Kidney (tissue), 13 donors: ENCODE measurements at regions not wholly inside any gene's neighbourhood (a gene's known extent, or its start where the extent isn't known, plus 50 kb on each side); places are given as distances from the start of the nearest gene placed in this dataset.

Experiments
- DNase-seq, 5 donors: peaks; one replicate each; pipeline ENCODE4 v3.0.0-alpha.2; 2013 to 2020
- FAIRE-seq: peaks from 2 replicates; lab custom pipeline; 2012; peaks lifted over from hg19 to GRCh38; lab: Jason Lieb, UNC
- H3K27ac ChIP-seq, 2 donors: one replicate each; pipeline ENCODE4 v1.7.0; 2013; ENCODE audit warnings: low read depth in 2 of 2, low read length in 2 of 2, inconsistent platforms in 1 of 2
- H3K27me3 ChIP-seq: one replicate; pipeline ENCODE4 v1.7.1; 2013; ENCODE audit warnings: low read length, inconsistent platforms; ENCODE audit not compliant: control insufficient read depth, insufficient read depth
- H3K36me3 ChIP-seq, 3 donors: one replicate each; pipeline versions ENCODE4 v1.7.0 to v1.7.1; 2013; ENCODE audit warnings: low read length in 3 of 3, control low read depth in 1 of 3, inconsistent platforms in 1 of 3; ENCODE audit not compliant: insufficient read depth in 3 of 3, control insufficient read depth in 2 of 3
- H3K4me1 ChIP-seq, 3 donors: one replicate each; pipeline versions ENCODE4 v1.7.0 to v1.7.1; 2013; ENCODE audit warnings: low read length in 3 of 3, inconsistent platforms in 1 of 3, low read depth in 1 of 3; ENCODE audit not compliant: control insufficient read depth in 2 of 3, insufficient read depth in 2 of 3
- H3K4me3 ChIP-seq, 3 donors: one replicate each; pipeline versions ENCODE4 v1.7.0 to v1.8.1; 2013; ENCODE audit warnings: low read length in 3 of 3, control low read depth in 1 of 3, inconsistent platforms in 1 of 3
- H3K9ac ChIP-seq, 3 donors: one replicate each; pipeline versions ENCODE4 v1.7.0 to v1.7.1; 2013; ENCODE audit warnings: low read length in 3 of 3, control low read depth in 1 of 3, inconsistent platforms in 1 of 3
- H3K9me3 ChIP-seq, 3 donors: one replicate each; pipeline versions ENCODE4 v1.7.0 to v1.7.1; 2013; ENCODE audit warnings: low read length in 3 of 3, control low read depth in 1 of 3, inconsistent platforms in 1 of 3; ENCODE audit not compliant: control insufficient read depth in 2 of 3, insufficient read depth in 1 of 3
- intact Hi-C: fragments of 100-400 bp; cut with DNase I; formaldehyde crosslinking; loops from one replicate; pipeline ENCODE4 v1.11.1; 2022
- TF ChIP-seq, protein P1 (sequence below): IDR thresholded peaks from 3 replicates; pipeline ENCODE4 v1.5.1; 2012; ENCODE audit warnings: mild to moderate bottlenecking, moderate library complexity, borderline replicate concordance; ENCODE audit not compliant: insufficient read depth; ENCODE audit errors: extremely low read depth
- donor health status: control.
- donor health status: control.
- donor health status: control.
- donor health status: control.
- donor health status: control.
- donor health status: DM: yes; HTN: yes; CAD: no.
- donor health status: Normal renal cell carcinoma (clear cell type).

DNA sequence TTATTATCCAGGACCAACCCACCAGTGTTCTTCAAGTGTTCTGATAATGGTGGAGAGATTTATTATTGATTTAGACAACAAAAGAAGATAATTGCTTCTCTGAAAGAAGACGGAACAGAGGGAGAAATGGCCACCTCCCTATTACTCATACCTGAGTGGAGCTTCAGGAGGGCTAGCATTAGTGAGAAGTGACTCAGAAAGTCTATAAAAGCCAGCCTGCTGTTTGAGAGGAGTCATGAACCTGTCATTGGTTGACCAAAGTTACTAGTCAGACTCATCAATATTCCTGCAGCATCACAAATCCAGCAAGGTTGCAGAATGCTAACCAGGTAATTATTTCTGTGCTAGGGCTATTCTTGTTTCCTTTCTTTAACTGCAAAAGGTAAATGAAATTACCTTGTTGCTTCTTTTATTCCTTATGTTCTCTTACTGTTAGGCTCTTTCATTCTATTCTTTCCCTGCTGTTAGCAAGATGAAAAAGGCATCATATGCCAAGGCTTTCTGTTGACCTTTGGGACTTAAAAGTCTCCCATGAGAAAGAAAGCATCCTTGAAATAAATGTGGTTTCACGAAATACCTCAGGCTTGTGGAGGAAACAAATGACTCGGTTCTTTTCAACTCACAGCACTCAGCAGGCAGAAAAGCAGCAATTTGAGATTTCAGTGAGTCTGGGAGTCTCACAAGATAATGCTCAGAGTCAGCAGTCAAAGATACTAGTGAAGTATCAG is 256.4 kb upstream of the PHYHIPL start:
- Histone ChIP-seq H3K36me3 (no peaks in the 10 kb centered on the region), H3K4me3 (no peak overlapping the region), H3K9me3 (no peaks in the 10 kb centered on the region), H3K27ac (no peak overlapping the region), H3K27me3 (no peaks in the 10 kb centered on the region), H3K9ac (no peak overlapping the region), H3K4me1 (no peaks in the 10 kb centered on the region)
- no peak for DNase-seq
- no peak for FAIRE-seq
- intact Hi-C loops, result no loop called here
- TF ChIP-seq, protein P1, sequence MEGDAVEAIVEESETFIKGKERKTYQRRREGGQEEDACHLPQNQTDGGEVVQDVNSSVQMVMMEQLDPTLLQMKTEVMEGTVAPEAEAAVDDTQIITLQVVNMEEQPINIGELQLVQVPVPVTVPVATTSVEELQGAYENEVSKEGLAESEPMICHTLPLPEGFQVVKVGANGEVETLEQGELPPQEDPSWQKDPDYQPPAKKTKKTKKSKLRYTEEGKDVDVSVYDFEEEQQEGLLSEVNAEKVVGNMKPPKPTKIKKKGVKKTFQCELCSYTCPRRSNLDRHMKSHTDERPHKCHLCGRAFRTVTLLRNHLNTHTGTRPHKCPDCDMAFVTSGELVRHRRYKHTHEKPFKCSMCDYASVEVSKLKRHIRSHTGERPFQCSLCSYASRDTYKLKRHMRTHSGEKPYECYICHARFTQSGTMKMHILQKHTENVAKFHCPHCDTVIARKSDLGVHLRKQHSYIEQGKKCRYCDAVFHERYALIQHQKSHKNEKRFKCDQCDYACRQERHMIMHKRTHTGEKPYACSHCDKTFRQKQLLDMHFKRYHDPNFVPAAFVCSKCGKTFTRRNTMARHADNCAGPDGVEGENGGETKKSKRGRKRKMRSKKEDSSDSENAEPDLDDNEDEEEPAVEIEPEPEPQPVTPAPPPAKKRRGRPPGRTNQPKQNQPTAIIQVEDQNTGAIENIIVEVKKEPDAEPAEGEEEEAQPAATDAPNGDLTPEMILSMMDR, result no peak

DNA sequence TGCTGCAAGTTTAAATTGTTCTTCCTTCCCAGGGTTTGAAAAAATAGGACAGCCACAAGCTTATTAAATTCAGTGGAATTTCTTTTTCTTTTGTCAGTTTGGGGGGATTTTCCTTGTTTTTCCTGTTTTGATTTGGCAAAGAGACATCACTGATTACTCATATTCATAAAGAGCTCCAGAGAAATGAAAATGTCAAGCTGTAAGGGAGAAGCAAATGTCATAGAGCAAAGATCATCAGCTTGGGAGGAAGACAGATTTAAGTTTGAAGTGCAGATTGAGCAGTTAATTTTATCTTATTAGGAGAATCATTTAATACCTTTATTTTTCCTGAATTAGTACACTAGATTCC is 255.8 kb upstream of the PHYHIPL start:
- H3K9me3 ChIP-seq, result no peaks in the 10 kb centered on the region
- no peak overlapping the region for H3K27ac ChIP-seq
- TF ChIP-seq, protein P1, result no peak
- no peak overlapping the region for H3K9ac ChIP-seq
- intact Hi-C loops, result no loop called here
- DNase-seq (no peak), FAIRE-seq (no peak)
- no peak overlapping the region for H3K4me3 ChIP-seq
- H3K27me3 ChIP-seq, result no peaks in the 10 kb centered on the region
- no peaks in the 10 kb centered on the region for H3K4me1 ChIP-seq
- H3K36me3 ChIP-seq, result no peaks in the 10 kb centered on the region

DNA sequence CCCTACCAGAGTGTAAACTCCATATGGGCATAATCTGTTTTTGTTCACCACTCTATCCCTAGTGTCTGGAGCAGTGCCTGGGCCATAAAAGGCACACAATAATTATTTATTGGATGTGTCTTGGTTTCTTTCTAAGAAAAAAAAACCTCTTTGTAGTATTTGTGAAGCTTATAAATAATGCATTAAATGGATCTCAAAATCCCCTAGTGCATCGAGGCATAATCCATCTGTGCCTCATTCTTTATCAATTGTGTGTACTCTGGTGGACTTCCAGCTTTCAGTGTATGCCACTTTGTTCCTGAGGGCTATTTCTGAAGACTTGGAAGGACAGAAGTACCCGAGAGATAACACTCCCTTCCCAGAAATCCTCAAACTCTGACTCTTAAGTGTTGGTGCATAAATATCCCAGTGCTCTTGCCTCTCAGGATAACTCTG is 255.0 kb upstream of the PHYHIPL start:
- no peak overlapping the region for H3K4me3 ChIP-seq
- DNase-seq, result no peak
- TF ChIP-seq, protein P1, result no peak
- no peaks in the 10 kb centered on the region for H3K4me1 ChIP-seq
- no peak for FAIRE-seq
- intact Hi-C loops, result no loop called here
- no peaks in the 10 kb centered on the region for H3K27me3 ChIP-seq
- no peak overlapping the region for H3K9ac ChIP-seq
- H3K27ac ChIP-seq, result no peak overlapping the region
- no peaks in the 10 kb centered on the region for H3K36me3 ChIP-seq
- H3K9me3 ChIP-seq, result no peaks in the 10 kb centered on the region

DNA sequence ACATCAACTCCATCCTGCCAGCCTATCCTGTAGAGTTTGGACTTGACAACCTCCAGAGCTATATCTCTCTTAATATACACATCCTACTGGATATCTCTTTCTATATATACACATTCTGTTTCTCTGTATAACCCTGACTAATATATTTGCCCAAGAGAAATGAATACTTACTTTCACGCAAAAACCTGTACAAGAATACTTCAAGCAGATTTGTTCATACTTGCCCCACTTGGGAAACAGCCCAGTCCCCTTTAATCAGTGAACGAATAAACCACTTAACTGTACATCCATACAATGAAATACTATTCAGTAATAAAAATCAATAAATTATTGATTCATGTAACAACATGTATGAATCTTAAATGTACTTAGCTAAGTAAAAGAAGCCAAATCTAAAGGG is 251.1 kb upstream of the PHYHIPL start:
- TF ChIP-seq, protein P1, result no peak
- intact Hi-C loops, result no loop called here
- Histone ChIP-seq H3K4me1 (no peaks in the 10 kb centered on the region), H3K27me3 (no peaks in the 10 kb centered on the region), H3K27ac (no peak overlapping the region), H3K9ac (no peak overlapping the region), H3K4me3 (no peak overlapping the region), H3K36me3 (no peaks in the 10 kb centered on the region), H3K9me3 (no peaks in the 10 kb centered on the region)
- FAIRE-seq (no peak), DNase-seq (no peak)
